ENCODE measurements at regions not wholly inside any gene's neighbourhood (a gene's known extent, or its start where the extent isn't known, plus 50 kb on each side); places are given as distances from the start of the nearest gene placed in this dataset.
"Not testable (repeated sequence)": the region's sequence is repeated elsewhere in the genome, so short reads cannot be mapped to it uniquely, and the experiment has no call there.

DNA sequence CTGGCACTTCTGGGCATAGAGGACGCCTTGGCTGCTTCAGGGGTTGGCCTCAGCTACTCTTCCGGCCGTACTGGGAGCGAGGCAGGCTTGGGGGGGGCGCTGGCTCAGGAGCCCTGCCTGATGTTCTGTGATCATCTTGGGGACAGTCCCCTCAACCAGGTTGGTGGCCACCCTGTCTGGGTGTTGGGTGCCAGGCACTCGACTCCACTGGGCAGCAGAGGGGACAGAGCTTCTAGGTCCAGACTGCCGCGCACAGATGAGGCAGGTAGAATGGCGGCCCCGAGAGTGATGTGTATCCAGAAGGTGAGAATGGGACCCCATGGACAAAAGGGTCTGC lies 84.9 kb downstream of the ASB1 start:
- no peak overlapping the region for H3K9ac ChIP-seq (ENCODE audit: low read length)
- H3K4me3 ChIP-seq (ENCODE audit: low read length) = no peak overlapping the region
- peaks cover 23% of the 10 kb centered on the region for H3K4me1 ChIP-seq (ENCODE audit: control insufficient read depth, low read depth, low read length)
- H3K36me3 ChIP-seq (ENCODE audit: control insufficient read depth, low read depth, low read length) = no peaks in the 10 kb centered on the region
- H3K27ac ChIP-seq (ENCODE audit: low read length) = no peak overlapping the region
- H3K9me3 ChIP-seq (ENCODE audit: control insufficient read depth, low read depth, low read length) = no peaks in the 10 kb centered on the region
- H3K27me3 ChIP-seq (ENCODE audit: control insufficient read depth, insufficient read depth, low read length) = no peaks in the 10 kb centered on the region

DNA sequence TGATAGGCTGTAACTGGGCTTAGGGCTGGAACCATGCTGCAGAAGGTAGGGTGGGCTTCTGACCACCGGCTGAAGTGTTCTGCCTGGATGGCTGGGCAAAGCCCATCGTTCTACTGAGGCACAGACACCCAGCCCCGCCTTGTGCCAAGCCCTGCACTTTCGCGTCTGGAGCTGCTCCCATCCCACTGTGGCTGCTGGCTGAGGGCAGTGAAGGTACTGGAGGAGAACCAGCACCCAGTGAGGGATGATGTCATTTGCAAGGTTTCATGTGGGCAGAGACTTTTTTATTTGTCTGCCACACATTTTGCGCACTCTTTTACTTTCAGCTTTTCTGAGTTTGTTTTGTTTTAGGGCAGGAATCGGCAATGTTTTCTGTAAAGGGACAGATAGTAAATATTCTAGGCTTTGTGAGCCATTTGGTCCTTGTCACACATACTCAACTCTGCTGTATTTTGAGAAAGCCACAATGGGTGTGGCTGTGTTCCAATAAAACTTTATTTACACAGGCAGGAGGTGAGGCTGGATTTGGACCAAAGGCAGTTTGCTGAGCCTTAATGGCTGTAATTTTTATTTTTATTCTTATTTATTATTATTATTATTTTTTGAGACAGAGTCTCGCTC lies 85.6 kb downstream of the ASB1 start:
- no peaks in the 10 kb centered on the region for H3K9me3 ChIP-seq (ENCODE audit: control insufficient read depth, low read depth, low read length)
- H3K9ac ChIP-seq (ENCODE audit: low read length) = no peak overlapping the region
- H3K4me1 ChIP-seq (ENCODE audit: control insufficient read depth, low read depth, low read length) = peaks cover 23% of the 10 kb centered on the region
- no peak overlapping the region for H3K4me3 ChIP-seq (ENCODE audit: low read length)
- no peaks in the 10 kb centered on the region for H3K27me3 ChIP-seq (ENCODE audit: control insufficient read depth, insufficient read depth, low read length)
- H3K27ac ChIP-seq (ENCODE audit: low read length) = no peak overlapping the region
- no peaks in the 10 kb centered on the region for H3K36me3 ChIP-seq (ENCODE audit: control insufficient read depth, low read depth, low read length)

DNA sequence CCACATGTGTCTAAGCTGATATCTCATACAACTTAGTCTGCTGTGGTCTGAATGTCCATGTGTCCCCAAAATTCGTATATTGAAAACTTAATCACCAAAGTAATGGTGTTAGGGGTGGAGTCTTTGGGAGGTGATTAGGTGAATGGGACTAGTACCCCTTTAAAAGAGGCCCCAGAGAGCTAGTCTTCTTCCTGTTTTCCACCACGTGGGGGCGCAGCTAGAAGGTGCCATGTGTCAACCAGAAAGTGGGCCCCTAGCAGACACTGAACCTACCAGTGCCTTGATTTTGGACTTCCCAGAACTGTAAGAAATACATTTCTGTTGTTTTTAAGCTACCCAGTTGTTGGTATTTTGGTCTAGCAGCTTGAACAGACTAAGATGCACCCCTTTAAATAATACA lies 86.6 kb downstream of the ASB1 start:
- Histone ChIP-seq H3K9me3 (ENCODE audit: control insufficient read depth, low read depth, low read length) (no peaks in the 10 kb centered on the region), H3K4me1 (ENCODE audit: control insufficient read depth, low read depth, low read length) (peaks cover 23% of the 10 kb centered on the region), H3K27ac (ENCODE audit: low read length) (no peak overlapping the region), H3K36me3 (ENCODE audit: control insufficient read depth, low read depth, low read length) (no peaks in the 10 kb centered on the region), H3K4me3 (ENCODE audit: low read length) (no peak overlapping the region), H3K27me3 (ENCODE audit: control insufficient read depth, insufficient read depth, low read length) (no peaks in the 10 kb centered on the region), H3K9ac (ENCODE audit: low read length) (no peak overlapping the region)

DNA sequence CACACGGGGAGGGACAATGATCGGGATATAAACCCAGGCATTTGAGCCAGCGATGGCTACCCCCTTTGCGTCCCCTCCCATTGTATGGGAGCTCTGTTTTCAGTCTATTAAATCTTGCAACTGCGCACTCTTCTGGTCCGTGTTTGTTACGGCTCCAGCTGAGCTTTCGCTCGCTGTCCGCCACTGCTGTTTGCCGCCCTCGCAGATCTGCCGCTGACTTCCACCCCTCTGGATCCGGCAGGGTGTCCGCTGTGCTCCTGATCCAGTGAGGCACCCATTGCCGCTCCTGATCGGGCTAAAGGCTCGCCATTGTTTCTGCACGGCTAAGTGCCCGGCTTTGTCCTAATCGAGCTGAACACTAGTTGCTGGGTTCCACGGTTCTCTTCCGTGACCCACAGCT lies 87.3 kb downstream of the ASB1 start:
- H3K27ac ChIP-seq (ENCODE audit: low read length); H3K36me3 ChIP-seq (ENCODE audit: control insufficient read depth, low read depth, low read length); H3K9ac ChIP-seq (ENCODE audit: low read length); H3K4me3 ChIP-seq (ENCODE audit: low read length); H3K9me3 ChIP-seq (ENCODE audit: control insufficient read depth, low read depth, low read length); H3K27me3 ChIP-seq (ENCODE audit: control insufficient read depth, insufficient read depth, low read length): not testable (repeated sequence)
- H3K4me1 ChIP-seq (ENCODE audit: control insufficient read depth, low read depth, low read length) = peaks cover 18% of the 10 kb centered on the region

DNA sequence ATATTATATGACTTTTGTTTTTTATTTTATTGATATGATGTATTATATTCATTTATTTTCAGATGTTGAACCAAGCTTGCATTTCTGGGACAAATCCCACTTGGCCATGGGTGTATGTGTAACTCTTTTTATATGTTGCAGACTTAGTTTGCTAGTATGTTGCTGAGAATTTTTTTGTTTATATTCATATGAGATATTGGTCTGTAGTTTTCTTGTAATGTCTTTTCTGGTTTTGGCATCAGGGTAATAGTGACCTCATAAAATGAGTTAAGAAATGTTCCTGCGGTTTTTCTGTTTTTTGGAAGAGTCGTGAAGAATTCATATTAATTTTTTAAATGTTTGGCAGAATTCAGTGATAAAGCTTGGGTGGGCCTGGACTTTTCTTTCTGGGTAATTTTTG lies 88.7 kb downstream of the ASB1 start:
- Histone ChIP-seq H3K36me3 (ENCODE audit: control insufficient read depth, low read depth, low read length) (no peaks in the 10 kb centered on the region), H3K4me3 (ENCODE audit: low read length) (no peak overlapping the region), H3K4me1 (ENCODE audit: control insufficient read depth, low read depth, low read length) (peaks cover 5% of the 10 kb centered on the region), H3K9ac (ENCODE audit: low read length) (no peak overlapping the region), H3K27me3 (ENCODE audit: control insufficient read depth, insufficient read depth, low read length) (no peaks in the 10 kb centered on the region), H3K27ac (ENCODE audit: low read length) (no peak overlapping the region), H3K9me3 (ENCODE audit: control insufficient read depth, low read depth, low read length) (no peaks in the 10 kb centered on the region)

DNA sequence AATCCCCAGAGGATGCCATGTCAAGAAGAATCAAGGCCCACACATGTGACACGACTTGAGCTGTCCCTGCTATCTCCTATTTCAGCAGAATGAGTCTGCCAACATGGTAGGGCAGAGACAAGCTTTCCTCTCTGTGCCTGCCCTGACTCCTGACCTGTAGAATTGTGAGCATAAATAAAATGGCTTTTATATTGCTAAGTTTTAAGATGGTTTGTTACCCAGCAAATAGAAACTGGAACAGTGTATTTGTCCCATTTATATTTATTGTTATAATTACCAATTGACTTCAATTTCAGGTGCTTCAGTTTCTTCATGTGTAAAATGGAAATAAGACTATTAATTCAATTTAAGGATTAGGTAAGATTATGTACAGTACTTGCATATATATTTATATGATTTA lies 90.5 kb downstream of the ASB1 start:
- Histone ChIP-seq H3K4me1 (ENCODE audit: control insufficient read depth, low read depth, low read length) (no peaks in the 10 kb centered on the region), H3K27me3 (ENCODE audit: control insufficient read depth, insufficient read depth, low read length) (no peaks in the 10 kb centered on the region), H3K4me3 (ENCODE audit: low read length) (no peak overlapping the region), H3K9me3 (ENCODE audit: control insufficient read depth, low read depth, low read length) (no peaks in the 10 kb centered on the region), H3K27ac (ENCODE audit: low read length) (no peak overlapping the region), H3K36me3 (ENCODE audit: control insufficient read depth, low read depth, low read length) (no peaks in the 10 kb centered on the region), H3K9ac (ENCODE audit: low read length) (no peak overlapping the region)

DNA sequence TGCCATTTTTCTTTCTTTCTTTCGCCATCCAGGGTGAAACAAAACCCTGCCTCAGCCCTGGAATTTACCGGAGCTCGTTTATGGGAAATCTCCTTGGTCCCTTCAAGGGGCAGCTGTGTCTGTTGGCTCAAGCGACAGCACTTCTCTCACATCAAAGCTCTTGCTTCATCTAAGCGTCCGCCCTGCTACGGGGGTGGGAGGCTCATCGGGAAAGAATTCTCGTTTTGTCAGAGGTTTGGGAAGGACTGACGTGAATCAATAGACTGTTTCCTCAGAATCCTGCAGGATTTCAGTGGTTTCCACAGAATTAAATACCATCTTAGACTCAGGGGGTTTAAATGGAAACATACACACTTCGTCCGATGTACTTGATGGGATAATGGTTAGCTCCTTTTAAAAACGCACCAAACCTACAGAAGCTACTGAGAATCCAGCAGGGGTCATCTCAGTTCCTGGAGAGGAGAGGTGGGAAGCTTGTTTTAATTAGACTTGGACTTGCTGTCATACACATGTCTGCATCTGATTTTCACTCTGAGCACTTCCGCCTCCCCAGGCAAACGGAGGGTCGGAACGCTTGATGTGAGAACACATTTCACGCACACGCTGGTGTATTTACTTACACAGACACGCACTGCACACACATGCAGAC lies 91.6 kb downstream of the ASB1 start:
- Histone ChIP-seq H3K4me1 (ENCODE audit: control insufficient read depth, low read depth, low read length) (no peaks in the 10 kb centered on the region), H3K9me3 (ENCODE audit: control insufficient read depth, low read depth, low read length) (no peaks in the 10 kb centered on the region), H3K36me3 (ENCODE audit: control insufficient read depth, low read depth, low read length) (no peaks in the 10 kb centered on the region), H3K9ac (ENCODE audit: low read length) (no peak overlapping the region), H3K27me3 (ENCODE audit: control insufficient read depth, insufficient read depth, low read length) (no peaks in the 10 kb centered on the region), H3K4me3 (ENCODE audit: low read length) (no peak overlapping the region), H3K27ac (ENCODE audit: low read length) (no peak overlapping the region)

DNA sequence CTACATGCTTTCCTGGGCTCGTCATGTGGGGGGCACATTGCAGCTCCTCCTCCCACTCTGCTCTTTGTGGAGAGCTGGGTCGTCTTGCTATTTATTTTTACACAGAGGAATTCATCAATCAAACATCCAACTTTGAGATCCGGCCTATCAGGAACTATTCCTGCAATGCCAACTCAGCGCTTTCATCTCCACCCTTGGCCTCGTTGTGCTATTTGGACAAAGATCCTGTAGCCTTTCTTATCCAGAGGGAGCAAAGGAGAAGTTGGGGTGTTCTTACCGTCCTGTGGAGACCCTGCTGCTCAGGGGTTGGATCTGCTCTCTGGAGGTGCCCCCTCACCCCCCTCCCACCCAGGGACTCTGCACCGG lies 92.1 kb downstream of the ASB1 start:
- Histone ChIP-seq H3K9ac (ENCODE audit: low read length) (no peak overlapping the region), H3K36me3 (ENCODE audit: control insufficient read depth, low read depth, low read length) (no peaks in the 10 kb centered on the region), H3K4me3 (ENCODE audit: low read length) (no peak overlapping the region), H3K27ac (ENCODE audit: low read length) (no peak overlapping the region), H3K4me1 (ENCODE audit: control insufficient read depth, low read depth, low read length) (no peaks in the 10 kb centered on the region), H3K9me3 (ENCODE audit: control insufficient read depth, low read depth, low read length) (no peaks in the 10 kb centered on the region), H3K27me3 (ENCODE audit: control insufficient read depth, insufficient read depth, low read length) (no peaks in the 10 kb centered on the region)

DNA sequence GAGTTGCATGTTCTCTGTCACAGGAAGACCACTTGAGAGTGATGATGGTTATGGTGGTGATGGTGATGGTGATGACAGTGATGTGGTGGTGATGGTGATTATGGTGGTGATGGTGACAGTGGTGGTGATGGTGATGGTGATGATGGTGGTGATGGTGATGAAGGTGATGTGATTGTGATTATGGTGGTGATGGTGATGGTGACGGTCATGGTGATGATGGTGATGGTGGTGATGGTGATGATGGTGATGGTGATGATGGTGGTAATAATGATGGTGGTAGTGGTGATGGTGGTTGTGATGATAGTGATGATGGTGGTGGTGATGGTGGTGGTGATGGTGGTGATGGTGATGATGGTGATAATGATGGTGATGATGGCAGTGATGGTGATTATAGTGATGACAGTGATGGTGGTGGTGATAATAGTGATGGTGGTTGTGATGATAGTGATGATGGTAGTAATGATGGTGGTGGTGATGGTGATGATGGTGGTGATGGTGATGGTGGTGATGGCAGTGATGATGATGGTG lies 93.7 kb downstream of the ASB1 start:
- no peaks in the 10 kb centered on the region for H3K4me1 ChIP-seq (ENCODE audit: control insufficient read depth, low read depth, low read length)
- H3K4me3 ChIP-seq (ENCODE audit: low read length) = no peak overlapping the region
- H3K9me3 ChIP-seq (ENCODE audit: control insufficient read depth, low read depth, low read length) = no peaks in the 10 kb centered on the region
- H3K27ac ChIP-seq (ENCODE audit: low read length) = no peak overlapping the region
- H3K27me3 ChIP-seq (ENCODE audit: control insufficient read depth, insufficient read depth, low read length) = no peaks in the 10 kb centered on the region
- H3K36me3 ChIP-seq (ENCODE audit: control insufficient read depth, low read depth, low read length) = no peaks in the 10 kb centered on the region
- H3K9ac ChIP-seq (ENCODE audit: low read length) = no peak overlapping the region

DNA sequence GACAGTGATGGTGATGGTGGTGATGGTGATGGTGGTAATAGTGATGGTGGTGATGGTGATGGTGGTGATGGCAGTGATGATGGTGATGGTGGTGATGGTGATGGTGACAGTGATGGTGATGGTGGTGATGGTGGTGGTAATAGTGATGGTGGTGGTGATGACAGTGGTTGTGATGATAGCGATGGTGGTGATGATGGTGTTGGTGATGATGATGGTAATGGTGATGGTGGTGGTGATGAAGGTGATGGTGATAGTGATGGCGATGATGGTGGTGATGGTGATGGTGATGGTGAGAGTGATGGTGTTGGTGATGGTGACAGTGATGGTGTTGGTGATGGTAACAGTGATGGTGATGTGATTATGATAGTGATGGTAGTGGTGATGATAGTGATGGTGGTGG lies 94.3 kb downstream of the ASB1 start:
- Histone ChIP-seq H3K36me3 (ENCODE audit: control insufficient read depth, low read depth, low read length) (no peaks in the 10 kb centered on the region), H3K9me3 (ENCODE audit: control insufficient read depth, low read depth, low read length) (no peaks in the 10 kb centered on the region), H3K4me1 (ENCODE audit: control insufficient read depth, low read depth, low read length) (peaks cover 5% of the 10 kb centered on the region), H3K27me3 (ENCODE audit: control insufficient read depth, insufficient read depth, low read length) (no peaks in the 10 kb centered on the region), H3K9ac (ENCODE audit: low read length) (no peak overlapping the region), H3K27ac (ENCODE audit: low read length) (no peak overlapping the region), H3K4me3 (ENCODE audit: low read length) (no peak overlapping the region)

DNA sequence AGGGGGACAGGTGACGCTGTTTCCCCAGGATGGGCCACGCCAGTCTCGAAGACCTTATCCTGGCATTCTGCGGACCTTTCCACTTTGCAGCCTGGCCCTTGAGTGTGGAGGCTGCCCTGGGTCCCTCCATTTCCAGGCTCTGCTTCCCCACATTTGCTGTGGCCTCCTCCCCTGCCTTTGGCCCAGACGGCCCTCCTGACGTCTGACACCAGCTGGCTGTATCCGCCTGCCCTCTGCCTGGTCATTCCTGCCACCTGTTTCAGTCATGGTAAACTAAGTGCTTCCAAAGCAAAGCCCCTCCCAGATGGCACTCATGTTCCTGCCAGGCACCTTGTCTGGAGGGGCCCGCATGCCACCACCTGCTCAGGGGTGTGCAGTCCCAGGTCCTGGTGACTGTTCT lies 95.1 kb downstream of the ASB1 start:
- peaks cover 5% of the 10 kb centered on the region for H3K4me1 ChIP-seq (ENCODE audit: control insufficient read depth, low read depth, low read length)
- H3K9me3 ChIP-seq (ENCODE audit: control insufficient read depth, low read depth, low read length) = no peaks in the 10 kb centered on the region
- H3K9ac ChIP-seq (ENCODE audit: low read length) = no peak overlapping the region
- no peaks in the 10 kb centered on the region for H3K36me3 ChIP-seq (ENCODE audit: control insufficient read depth, low read depth, low read length)
- no peaks in the 10 kb centered on the region for H3K27me3 ChIP-seq (ENCODE audit: control insufficient read depth, insufficient read depth, low read length)
- H3K4me3 ChIP-seq (ENCODE audit: low read length) = no peak overlapping the region
- no peak overlapping the region for H3K27ac ChIP-seq (ENCODE audit: low read length)
